Uterus (tissue), 2 donors: ENCODE measurements at regions not wholly inside any gene's neighbourhood (a gene's known extent, or its start where the extent isn't known, plus 50 kb on each side); places are given as distances from the start of the nearest gene placed in this dataset.

Experiments used
- CTCF ChIP-seq, 4 experiments: fragments of 200-600 bp in 2 of 4; fragments of 450-650 bp in 2 of 4; sonication (generic) in 2 of 4; IDR thresholded peaks; one replicate each; pipeline ENCODE4 v1.5.1; 2016 to 2019; ENCODE audit warnings: antibody characterized with exemption in 4 of 4, mild to moderate bottlenecking in 2 of 4, moderate library complexity in 1 of 4
- POLR2A ChIP-seq, 2 donors: fragments of 450-650 bp; IDR thresholded peaks; one replicate each; pipeline ENCODE4 v1.6.1; 2016; ENCODE audit warnings: antibody characterized with exemption in 2 of 2, mild to moderate bottlenecking in 1 of 2, moderate library complexity in 1 of 2

- no peak for TF ChIP-seq CTCF (IDR thresholded peaks at IDR 0.05)
- no peak for TF ChIP-seq POLR2A (IDR thresholded peaks at IDR 0.05)
Observed at GRCh38 chr4:98741952-98742351, 83.5 kb upstream of the TSPAN5 start.
